Body of pancreas (tissue), 4 donors: ENCODE measurements at regions not wholly inside any gene's neighbourhood (a gene's known extent, or its start where the extent isn't known, plus 50 kb on each side); places are given as distances from the start of the nearest gene placed in this dataset.

Source experiments
- CTCF ChIP-seq, 7 experiments: fragments of 450-650 bp in 4 of 7; fragments of 200-600 bp in 3 of 7; sonication (generic) in 3 of 7; IDR thresholded peaks; one replicate each; pipeline ENCODE4 v1.5.1; 2016 to 2019; ENCODE audit warnings: antibody characterized with exemption in 7 of 7
- POLR2A ChIP-seq, 3 donors: fragments of 450-650 bp; IDR thresholded peaks; one replicate each; pipeline ENCODE4 v1.6.1; 2016; ENCODE audit warnings: antibody characterized with exemption in 3 of 3, mild to moderate bottlenecking in 2 of 3

- no peak for TF ChIP-seq CTCF (IDR thresholded peaks at IDR 0.05)
- no peak for TF ChIP-seq POLR2A (IDR thresholded peaks at IDR 0.05)
These were observed 1010.1 kb downstream of the EFNA5 start for GRCh38 chr5:106660681-106661080.
